ENCODE measurements at regions not wholly inside any gene's neighbourhood (a gene's known extent, or its start where the extent isn't known, plus 50 kb on each side); places are given as distances from the start of the nearest gene placed in this dataset.
A peak's percentile ranks its signal among the peaks of the same experiment; 100 is the strongest.
"Not testable (repeated sequence)": the region's sequence is repeated elsewhere in the genome, so short reads cannot be mapped to it uniquely, and the experiment has no call there.

- not testable (repeated sequence) for DNase-seq
Measured at GRCh38 chr1:120617493-120617892, 106.3 kb upstream of the NBPF26 start.

- not testable (repeated sequence) for DNase-seq
Measured at GRCh38 chr1:120619867-120620692, 103.7 kb upstream of the NBPF26 start.

GRCh38 chr1:120620693-120620969 lies 103.1 kb upstream of the NBPF26 start:
- DNase-seq: not testable (repeated sequence)

GRCh38 chr1:120621278-120621677 lies 102.5 kb upstream of the NBPF26 start:
- not testable (repeated sequence) for DNase-seq

- DNase-seq: not testable (repeated sequence)
Measured at GRCh38 chr1:120623539-120623938, 100.2 kb upstream of the NBPF26 start.

- not testable (repeated sequence) for DNase-seq
Measured at GRCh38 chr1:120624565-120625064, 99.1 kb upstream of the NBPF26 start.

GRCh38 chr1:120629832-120630455 lies 93.8 kb upstream of the NBPF26 start:
- DNase-seq: not testable (repeated sequence)

GRCh38 chr1:120634816-120635806 lies 88.6 kb upstream of the NBPF26 start:
- not testable (repeated sequence) for DNase-seq

GRCh38 chr1:120640261-120641013 lies 83.3 kb upstream of the NBPF26 start:
- not testable (repeated sequence) for DNase-seq

- DNase-seq: not testable (repeated sequence)
Measured at GRCh38 chr1:120641014-120641302, 82.8 kb upstream of the NBPF26 start.

- DNase-seq: not testable (repeated sequence)
Measured at GRCh38 chr1:120647182-120647581, 76.6 kb upstream of the NBPF26 start.

GRCh38 chr1:120648915-120649623 lies 74.7 kb upstream of the NBPF26 start:
- DNase-seq: not testable (repeated sequence)

- not testable (repeated sequence) for DNase-seq
Measured at GRCh38 chr1:120649730-120650129, 74.0 kb upstream of the NBPF26 start.

- DNase-seq: not testable (repeated sequence)
Measured at GRCh38 chr1:120654114-120654513, 69.6 kb upstream of the NBPF26 start.

- not testable (repeated sequence) for DNase-seq
Measured at GRCh38 chr1:120655394-120655793, 68.4 kb upstream of the NBPF26 start.

- not testable (repeated sequence) for DNase-seq
Measured at GRCh38 chr1:120656116-120656515, 67.6 kb upstream of the NBPF26 start.

- DNase-seq: not testable (repeated sequence)
Measured at GRCh38 chr1:120657804-120658203, 65.9 kb upstream of the NBPF26 start.

- DNase-seq: not testable (repeated sequence)
Measured at GRCh38 chr1:120658622-120659021, 65.1 kb upstream of the NBPF26 start.

- not testable (repeated sequence) for DNase-seq
Measured at GRCh38 chr1:120659133-120659532, 64.6 kb upstream of the NBPF26 start.

- DNase-seq: not testable (repeated sequence)
Measured at GRCh38 chr1:120664376-120665249, 59.1 kb upstream of the NBPF26 start.

- DNase-seq: peak in 1 of 2 experiments; percentile 0
Measured at GRCh38 chr1:120665250-120665577, 58.5 kb upstream of the NBPF26 start.
